ENCODE measurements at regions not wholly inside any gene's neighbourhood (a gene's known extent, or its start where the extent isn't known, plus 50 kb on each side); places are given as distances from the start of the nearest gene placed in this dataset.

GRCh38 chr13:107681600-107681999 is 533.7 kb downstream of the LIG4 start:
- Histone ChIP-seq H3K27ac (ENCODE audit: low read depth, low read length) (no peak overlapping the region), H3K36me3 (ENCODE audit: control insufficient read depth, insufficient read depth, low read length) (no peaks in the 10 kb centered on the region), H3K27me3 (ENCODE audit: control insufficient read depth, insufficient read depth, low read length) (no peaks in the 10 kb centered on the region), H3K9me3 (ENCODE audit: control insufficient read depth, insufficient read depth, low read length) (no peaks in the 10 kb centered on the region), H3K4me3 (ENCODE audit: low read depth, low read length) (no peak overlapping the region), H3K4me1 (ENCODE audit: control insufficient read depth, insufficient read depth, low read length) (peaks cover 4% of the 10 kb centered on the region)
- no peak for DNase-seq (ENCODE audit: low read depth in 4 of 6, low spot score in 6 of 6)
- WGBS (ENCODE audit: insufficient coverage): 75% methylated on average over 9 of the region's 10 CpGs

DNA sequence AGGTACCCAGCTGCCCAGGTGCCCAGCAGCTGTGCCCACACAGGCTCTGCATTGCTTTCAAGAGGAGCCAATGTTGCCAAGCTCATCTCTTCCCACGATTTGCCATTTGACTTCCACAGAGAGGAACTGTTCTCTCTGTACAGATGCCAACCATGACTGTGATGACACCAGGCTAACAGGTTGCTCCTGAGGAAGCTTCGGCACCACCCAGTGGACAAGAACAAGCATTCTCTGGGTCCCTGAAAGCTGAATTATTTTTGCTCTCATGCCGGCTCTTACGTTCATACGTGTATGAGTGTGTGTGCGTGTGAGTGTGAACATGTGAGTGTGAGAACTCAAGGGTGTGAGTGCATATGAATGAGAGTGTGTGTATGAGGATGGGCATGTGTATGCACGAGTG is 535.2 kb downstream of the LIG4 start:
- Histone ChIP-seq H3K9me3 (ENCODE audit: control insufficient read depth, insufficient read depth, low read length) (no peaks in the 10 kb centered on the region), H3K27ac (ENCODE audit: low read depth, low read length) (no peak overlapping the region), H3K4me3 (ENCODE audit: low read depth, low read length) (no peak overlapping the region), H3K36me3 (ENCODE audit: control insufficient read depth, insufficient read depth, low read length) (no peaks in the 10 kb centered on the region), H3K4me1 (ENCODE audit: control insufficient read depth, insufficient read depth, low read length) (peaks cover 4% of the 10 kb centered on the region), H3K27me3 (ENCODE audit: control insufficient read depth, insufficient read depth, low read length) (no peaks in the 10 kb centered on the region)
- DNase-seq (ENCODE audit: low read depth in 4 of 6, low spot score in 6 of 6): peak in 1 of 6 donors; percentile 29
- 82% methylated on average over 7 of the region's 7 CpGs for WGBS (ENCODE audit: insufficient coverage)

GRCh38 chr13:107678075-107678689 is 537.2 kb downstream of the LIG4 start:
- no peak overlapping the region for H3K27ac ChIP-seq (ENCODE audit: low read depth, low read length)
- no peaks in the 10 kb centered on the region for H3K9me3 ChIP-seq (ENCODE audit: control insufficient read depth, insufficient read depth, low read length)
- H3K36me3 ChIP-seq (ENCODE audit: control insufficient read depth, insufficient read depth, low read length): no peaks in the 10 kb centered on the region
- WGBS (ENCODE audit: insufficient coverage): 100% methylated on average over 1 of the region's 11 CpGs
- peaks cover 4% of the 10 kb centered on the region for H3K4me1 ChIP-seq (ENCODE audit: control insufficient read depth, insufficient read depth, low read length)
- no peak for DNase-seq (ENCODE audit: low read depth in 4 of 6, low spot score in 6 of 6)
- no peak overlapping the region for H3K4me3 ChIP-seq (ENCODE audit: low read depth, low read length)
- H3K27me3 ChIP-seq (ENCODE audit: control insufficient read depth, insufficient read depth, low read length): no peaks in the 10 kb centered on the region

GRCh38 chr13:107675847-107676550 is 539.3 kb downstream of the LIG4 start:
- DNase-seq (ENCODE audit: low read depth in 4 of 6, low spot score in 6 of 6): no peak
- Histone ChIP-seq H3K27ac (ENCODE audit: low read depth, low read length) (no peak overlapping the region), H3K4me1 (ENCODE audit: control insufficient read depth, insufficient read depth, low read length) (no peaks in the 10 kb centered on the region), H3K4me3 (ENCODE audit: low read depth, low read length) (no peak overlapping the region), H3K27me3 (ENCODE audit: control insufficient read depth, insufficient read depth, low read length) (no peaks in the 10 kb centered on the region), H3K9me3 (ENCODE audit: control insufficient read depth, insufficient read depth, low read length) (no peaks in the 10 kb centered on the region), H3K36me3 (ENCODE audit: control insufficient read depth, insufficient read depth, low read length) (no peaks in the 10 kb centered on the region)
- WGBS (ENCODE audit: insufficient coverage): 100% methylated on average over 1 of the region's 2 CpGs

- H3K4me3 ChIP-seq (ENCODE audit: low read depth, low read length): no peak overlapping the region
- H3K4me1 ChIP-seq (ENCODE audit: control insufficient read depth, insufficient read depth, low read length): no peaks in the 10 kb centered on the region
- no peaks in the 10 kb centered on the region for H3K36me3 ChIP-seq (ENCODE audit: control insufficient read depth, insufficient read depth, low read length)
- H3K27me3 ChIP-seq (ENCODE audit: control insufficient read depth, insufficient read depth, low read length): no peaks in the 10 kb centered on the region
- peak in 2 of 6 donors; percentile 7 to 66 for DNase-seq (ENCODE audit: low read depth in 4 of 6, low spot score in 6 of 6)
- H3K9me3 ChIP-seq (ENCODE audit: control insufficient read depth, insufficient read depth, low read length): no peaks in the 10 kb centered on the region
- WGBS (ENCODE audit: insufficient coverage): 61% methylated on average over 3 of the region's 8 CpGs
- H3K27ac ChIP-seq (ENCODE audit: low read depth, low read length): no peak overlapping the region
Measured at GRCh38 chr13:107669391-107669993, 545.8 kb downstream of the LIG4 start.

DNA sequence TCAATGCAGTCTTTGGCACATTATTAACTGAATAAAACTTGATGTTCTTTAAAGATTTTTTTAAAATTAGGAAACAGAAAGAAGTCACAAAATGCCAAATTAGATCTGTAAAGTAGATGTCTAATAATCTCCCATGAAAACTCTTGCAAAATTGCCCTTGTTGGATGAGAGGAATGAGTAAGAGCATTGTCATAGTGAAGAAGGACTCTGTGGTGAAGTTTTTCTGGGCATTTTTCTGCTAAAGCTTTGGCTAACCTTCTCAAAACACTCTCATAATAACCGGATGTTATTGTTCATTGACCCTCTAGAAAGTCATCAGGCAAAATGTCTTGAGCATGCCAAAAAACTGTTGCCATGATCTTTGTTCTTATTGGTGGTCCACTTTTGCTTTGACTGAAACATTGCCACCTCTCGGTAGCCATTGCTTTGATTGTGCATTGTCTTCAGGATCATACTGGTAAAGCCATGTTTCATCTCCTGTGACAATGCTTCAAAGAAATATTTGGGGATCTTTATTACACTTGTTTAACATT is 549.3 kb downstream of the LIG4 start:
- Histone ChIP-seq H3K9me3 (ENCODE audit: control insufficient read depth, insufficient read depth, low read length) (no peaks in the 10 kb centered on the region), H3K27me3 (ENCODE audit: control insufficient read depth, insufficient read depth, low read length) (no peaks in the 10 kb centered on the region), H3K27ac (ENCODE audit: low read depth, low read length) (no peak overlapping the region), H3K36me3 (ENCODE audit: control insufficient read depth, insufficient read depth, low read length) (no peaks in the 10 kb centered on the region), H3K4me3 (ENCODE audit: low read depth, low read length) (no peak overlapping the region), H3K4me1 (ENCODE audit: control insufficient read depth, insufficient read depth, low read length) (no peaks in the 10 kb centered on the region)
- no peak for DNase-seq (ENCODE audit: low read depth in 4 of 6, low spot score in 6 of 6)
- 100% methylated on average over 2 of the region's 2 CpGs for WGBS (ENCODE audit: insufficient coverage)

GRCh38 chr13:107650081-107650701 is 565.1 kb downstream of the LIG4 start:
- H3K9me3 ChIP-seq (ENCODE audit: control insufficient read depth, insufficient read depth, low read length): no peaks in the 10 kb centered on the region
- no peaks in the 10 kb centered on the region for H3K27me3 ChIP-seq (ENCODE audit: control insufficient read depth, insufficient read depth, low read length)
- H3K4me1 ChIP-seq (ENCODE audit: control insufficient read depth, insufficient read depth, low read length): no peaks in the 10 kb centered on the region
- no peak overlapping the region for H3K27ac ChIP-seq (ENCODE audit: low read depth, low read length)
- 16% methylated on average over 7 of the region's 15 CpGs for WGBS (ENCODE audit: insufficient coverage)
- H3K4me3 ChIP-seq (ENCODE audit: low read depth, low read length): no peak overlapping the region
- peak in 3 of 6 donors; percentile 20 to 64 (median 56) for DNase-seq (ENCODE audit: low read depth in 4 of 6, low spot score in 6 of 6)
- H3K36me3 ChIP-seq (ENCODE audit: control insufficient read depth, insufficient read depth, low read length): no peaks in the 10 kb centered on the region

- Histone ChIP-seq H3K4me3 (ENCODE audit: low read depth, low read length) (no peak overlapping the region), H3K27me3 (ENCODE audit: control insufficient read depth, insufficient read depth, low read length) (no peaks in the 10 kb centered on the region), H3K27ac (ENCODE audit: low read depth, low read length) (no peak overlapping the region), H3K4me1 (ENCODE audit: control insufficient read depth, insufficient read depth, low read length) (no peaks in the 10 kb centered on the region), H3K36me3 (ENCODE audit: control insufficient read depth, insufficient read depth, low read length) (no peaks in the 10 kb centered on the region), H3K9me3 (ENCODE audit: control insufficient read depth, insufficient read depth, low read length) (no peaks in the 10 kb centered on the region)
- DNase-seq (ENCODE audit: low read depth in 4 of 6, low spot score in 6 of 6): no peak
Measured at GRCh38 chr13:107649079-107649478, 566.3 kb downstream of the LIG4 start.

- Histone ChIP-seq H3K27me3 (ENCODE audit: control insufficient read depth, insufficient read depth, low read length) (no peaks in the 10 kb centered on the region), H3K36me3 (ENCODE audit: control insufficient read depth, insufficient read depth, low read length) (no peaks in the 10 kb centered on the region), H3K4me1 (ENCODE audit: control insufficient read depth, insufficient read depth, low read length) (no peaks in the 10 kb centered on the region), H3K9me3 (ENCODE audit: control insufficient read depth, insufficient read depth, low read length) (no peaks in the 10 kb centered on the region), H3K4me3 (ENCODE audit: low read depth, low read length) (no peak overlapping the region), H3K27ac (ENCODE audit: low read depth, low read length) (no peak overlapping the region)
- no CpG with 5 or more reads among the region's 4 CpGs for WGBS (ENCODE audit: insufficient coverage)
- no peak for DNase-seq (ENCODE audit: low read depth in 4 of 6, low spot score in 6 of 6)
Measured at GRCh38 chr13:107644136-107644535, 571.2 kb downstream of the LIG4 start.
